Large intestine (tissue), 3 donors: ENCODE measurements at regions not wholly inside any gene's neighbourhood (a gene's known extent, or its start where the extent isn't known, plus 50 kb on each side); places are given as distances from the start of the nearest gene placed in this dataset.
A peak's percentile ranks its signal among the peaks of the same experiment; 100 is the strongest.

Source experiments
- DNase-seq, 2 donors: peaks; one replicate each; pipeline versions ENCODE4 v3.0.0 to v3.0.0-alpha.2; 2013
- H3K27ac ChIP-seq: one replicate; pipeline ENCODE4 v1.5.1; 2013; ENCODE audit warnings: low read length
- H3K27me3 ChIP-seq: 2 replicates; pipeline ENCODE4 v1.6.1; 2013; ENCODE audit warnings: low read length; ENCODE audit not compliant: control insufficient read depth, insufficient read depth
- H3K36me3 ChIP-seq: 2 replicates; pipeline ENCODE4 v1.6.1; 2013; ENCODE audit warnings: low read length; ENCODE audit not compliant: control insufficient read depth, insufficient read depth
- H3K4me1 ChIP-seq: one replicate; pipeline ENCODE4 v1.6.1; 2013; ENCODE audit warnings: low read length; ENCODE audit not compliant: control insufficient read depth, insufficient read depth
- H3K4me3 ChIP-seq: one replicate; pipeline ENCODE4 v1.5.1; 2013; ENCODE audit warnings: low read length
- H3K9me3 ChIP-seq: one replicate; pipeline ENCODE4 v1.6.1; 2013; ENCODE audit warnings: mild to moderate bottlenecking, low read depth, low read length, moderate library complexity; ENCODE audit not compliant: control insufficient read depth
- WGBS: methylation state at CpG from one replicate; pipeline ENCODE4 v1.1.5; 2013; ENCODE audit warnings: low lambda C conversion rate; ENCODE audit not compliant: insufficient coverage; 5-methylcytosine and 5-hydroxymethylcytosine counted together

DNA sequence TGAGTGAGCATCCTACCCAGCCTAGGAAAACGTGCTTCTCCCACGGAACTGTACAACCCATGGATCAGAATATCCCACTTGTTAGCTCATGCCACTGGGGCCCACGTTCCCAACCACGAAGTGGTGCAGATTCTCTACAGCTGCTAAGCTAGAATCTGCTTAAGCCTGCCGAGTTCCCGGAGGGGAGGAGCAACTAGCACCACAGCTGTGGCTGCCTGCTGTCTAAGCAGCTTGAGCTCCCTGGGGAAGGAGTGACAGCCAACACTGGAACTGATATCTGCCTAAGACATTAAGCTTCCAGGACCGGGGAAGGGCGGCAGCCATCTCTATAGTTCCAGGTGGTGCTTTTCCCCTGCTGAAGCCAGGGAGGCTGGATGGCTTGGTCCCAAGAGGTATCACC lies 334.7 kb upstream of the CHRM2 start:
- H3K4me3 ChIP-seq: no peak overlapping the region
- no CpG with 5 or more reads among the region's 8 CpGs for WGBS
- no peak for DNase-seq
- H3K27me3 ChIP-seq: no peaks in the 10 kb centered on the region
- no peak overlapping the region for H3K27ac ChIP-seq
- no peaks in the 10 kb centered on the region for H3K36me3 ChIP-seq
- no peaks in the 10 kb centered on the region for H3K9me3 ChIP-seq
- H3K4me1 ChIP-seq: no peaks in the 10 kb centered on the region

- Histone ChIP-seq H3K27ac (no peak overlapping the region), H3K4me3 (no peak overlapping the region), H3K36me3 (no peaks in the 10 kb centered on the region), H3K9me3 (no peaks in the 10 kb centered on the region), H3K4me1 (no peaks in the 10 kb centered on the region), H3K27me3 (no peaks in the 10 kb centered on the region)
- no peak for DNase-seq
These were observed 337.6 kb upstream of the CHRM2 start for GRCh38 chr7:136530831-136531230.

GRCh38 chr7:136528329-136528728 lies 340.1 kb upstream of the CHRM2 start:
- Histone ChIP-seq H3K36me3 (no peaks in the 10 kb centered on the region), H3K9me3 (no peaks in the 10 kb centered on the region), H3K27ac (no peak overlapping the region), H3K4me3 (no peak overlapping the region), H3K27me3 (no peaks in the 10 kb centered on the region), H3K4me1 (no peaks in the 10 kb centered on the region)
- no CpG with 5 or more reads among the region's 2 CpGs for WGBS
- DNase-seq: no peak

GRCh38 chr7:136527554-136527953 lies 340.9 kb upstream of the CHRM2 start:
- Histone ChIP-seq H3K27me3 (no peaks in the 10 kb centered on the region), H3K4me1 (no peaks in the 10 kb centered on the region), H3K9me3 (no peaks in the 10 kb centered on the region), H3K27ac (no peak overlapping the region), H3K4me3 (no peak overlapping the region), H3K36me3 (no peaks in the 10 kb centered on the region)
- no peak for DNase-seq
- WGBS: no CpG with 5 or more reads among the region's 1 CpG

- no peak for DNase-seq
- Histone ChIP-seq H3K27me3 (no peaks in the 10 kb centered on the region), H3K4me1 (no peaks in the 10 kb centered on the region), H3K27ac (no peak overlapping the region), H3K36me3 (no peaks in the 10 kb centered on the region), H3K4me3 (no peak overlapping the region), H3K9me3 (no peaks in the 10 kb centered on the region)
- WGBS: no CpG with 5 or more reads among the region's 7 CpGs
These were observed 341.9 kb upstream of the CHRM2 start for GRCh38 chr7:136526408-136527105.

GRCh38 chr7:136523571-136523970 lies 344.9 kb upstream of the CHRM2 start:
- H3K27me3 ChIP-seq: no peaks in the 10 kb centered on the region
- no peaks in the 10 kb centered on the region for H3K4me1 ChIP-seq
- H3K4me3 ChIP-seq: no peak overlapping the region
- H3K36me3 ChIP-seq: no peaks in the 10 kb centered on the region
- DNase-seq: peak in 1 of 2 donors; percentile 2
- no peak overlapping the region for H3K27ac ChIP-seq
- no peaks in the 10 kb centered on the region for H3K9me3 ChIP-seq
- 58% methylated on average over 2 of the region's 3 CpGs for WGBS

GRCh38 chr7:136517971-136518370 lies 350.5 kb upstream of the CHRM2 start:
- H3K4me1 ChIP-seq: no peaks in the 10 kb centered on the region
- no peaks in the 10 kb centered on the region for H3K27me3 ChIP-seq
- DNase-seq: no peak
- no peaks in the 10 kb centered on the region for H3K36me3 ChIP-seq
- H3K9me3 ChIP-seq: no peaks in the 10 kb centered on the region
- no peak overlapping the region for H3K4me3 ChIP-seq
- H3K27ac ChIP-seq: no peak overlapping the region
- 100% methylated on average over 1 of the region's 1 CpG for WGBS

- H3K27ac ChIP-seq: no peak overlapping the region
- no peak for DNase-seq
- no peaks in the 10 kb centered on the region for H3K36me3 ChIP-seq
- no peaks in the 10 kb centered on the region for H3K27me3 ChIP-seq
- no peaks in the 10 kb centered on the region for H3K9me3 ChIP-seq
- WGBS: no CpG with 5 or more reads among the region's 2 CpGs
- no peak overlapping the region for H3K4me3 ChIP-seq
- H3K4me1 ChIP-seq: no peaks in the 10 kb centered on the region
These were observed 353.7 kb upstream of the CHRM2 start for GRCh38 chr7:136514776-136515175.

GRCh38 chr7:136513744-136514143 lies 354.7 kb upstream of the CHRM2 start:
- Histone ChIP-seq H3K27me3 (no peaks in the 10 kb centered on the region), H3K4me3 (no peak overlapping the region), H3K4me1 (no peaks in the 10 kb centered on the region), H3K27ac (no peak overlapping the region), H3K36me3 (no peaks in the 10 kb centered on the region), H3K9me3 (no peaks in the 10 kb centered on the region)
- WGBS: 100% methylated on average over 1 of the region's 2 CpGs
- no peak for DNase-seq

DNA sequence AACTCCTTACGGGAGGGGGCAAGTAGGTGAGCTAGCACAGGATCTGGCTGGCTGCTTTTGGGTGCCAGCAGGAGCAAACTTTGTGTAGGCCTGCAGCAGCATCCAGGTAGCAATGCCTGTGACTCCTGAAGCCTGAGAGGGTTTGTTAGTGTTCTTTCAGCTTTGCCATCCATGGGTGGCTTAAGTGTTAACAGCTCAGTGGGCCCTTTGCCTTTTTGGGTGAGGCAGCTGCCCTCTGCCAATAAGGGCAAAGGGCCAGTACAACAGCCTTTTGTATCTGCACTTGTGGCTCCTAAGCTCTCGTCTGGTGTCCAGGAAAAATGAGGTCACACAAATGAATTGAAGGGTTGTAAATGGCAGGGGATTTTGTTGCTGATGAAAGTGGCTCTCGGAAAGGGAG lies 359.0 kb upstream of the CHRM2 start:
- DNase-seq: no peak
- WGBS: no CpG with 5 or more reads among the region's 3 CpGs
- H3K4me3 ChIP-seq: no peak overlapping the region
- no peaks in the 10 kb centered on the region for H3K4me1 ChIP-seq
- H3K9me3 ChIP-seq: no peaks in the 10 kb centered on the region
- H3K27me3 ChIP-seq: no peaks in the 10 kb centered on the region
- no peak overlapping the region for H3K27ac ChIP-seq
- no peaks in the 10 kb centered on the region for H3K36me3 ChIP-seq

DNA sequence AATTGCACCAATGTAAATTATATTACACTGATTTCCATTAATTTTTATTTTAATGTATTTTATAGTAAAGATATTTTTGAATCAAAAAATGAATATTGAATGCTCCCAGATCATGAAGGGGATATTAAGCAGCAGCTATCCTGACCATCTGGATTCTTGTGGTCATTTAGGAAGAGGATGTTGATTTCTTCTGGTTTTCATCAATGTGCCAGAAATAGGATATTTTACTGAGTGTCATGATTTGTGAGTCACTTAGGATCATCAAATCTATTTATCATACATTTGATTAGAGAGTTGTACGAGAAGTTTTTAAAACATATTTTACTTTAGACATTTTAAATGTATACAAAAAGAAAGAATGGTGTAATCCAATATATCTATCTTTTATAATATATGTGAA lies 366.3 kb upstream of the CHRM2 start:
- no peaks in the 10 kb centered on the region for H3K27me3 ChIP-seq
- H3K36me3 ChIP-seq: no peaks in the 10 kb centered on the region
- H3K27ac ChIP-seq: no peak overlapping the region
- WGBS: 67% methylated on average over 1 of the region's 1 CpG
- H3K4me1 ChIP-seq: no peaks in the 10 kb centered on the region
- DNase-seq: no peak
- H3K4me3 ChIP-seq: no peak overlapping the region
- H3K9me3 ChIP-seq: no peaks in the 10 kb centered on the region
